HCT116 (cell line): ENCODE measurements at regions not wholly inside any gene's neighbourhood (a gene's known extent, or its start where the extent isn't known, plus 50 kb on each side); places are given as distances from the start of the nearest gene placed in this dataset.

Experiments used
- ATAC-seq: fragments of 200-7000 bp; cut with Tn5 transposase; 2 replicates; pipeline ENCODE4 v1.9.1; 2020; ENCODE audit warnings: mild to moderate bottlenecking, moderate library complexity
- BruUV-seq: library from RNA; stranded (reverse); fragments of 400-500 nt; replicated peaks from 2 replicates; lab custom pipeline; 2021; lab: Mats Ljungman, UMichigan
- CTCF ChIA-PET: fragments of 300-600 bp; sonication (Branson Sonifier 250); formaldehyde crosslinking; loops from one replicate; lab custom pipeline; 2021; ENCODE audit warnings: antibody characterized with exemption; lab: Charles Lee
- POLR2A ChIA-PET: fragments of 300-600, 350-600 bp; sonication (Branson Sonifier 250); formaldehyde crosslinking; loops from one replicate; lab custom pipeline; 2021; ENCODE audit warnings: antibody characterized with exemption; lab: Charles Lee
- RAD21 ChIA-PET, 2 experiments: fragments of 300-600 bp; sonication (Branson Sonifier 250); formaldehyde crosslinking; loops; one replicate each; lab custom pipeline; 2023; ENCODE audit warnings: low total read pairs in 2 of 2; ENCODE audit not compliant: uncharacterized antibody in 2 of 2, unreplicated experiment in 2 of 2, low non-redundant PET in 1 of 2; lab: Charles Lee
- DNase-seq: peaks from one replicate; pipeline ENCODE4 v3.0.0-alpha.2; 2010; ENCODE audit warnings: low read depth, low spot score
- H2AFZ ChIP-seq: fragments of 200-600 bp; shearing (Covaris generic), sonication (generic); 2 replicates; pipeline ENCODE4 v1.6.1; 2017; ENCODE audit warnings: low read depth, mixed run types, mixed read lengths, antibody characterized with exemption, low read length; ENCODE audit not compliant: poor library complexity, severe bottlenecking
- H3K27ac ChIP-seq: 2 replicates; pipeline ENCODE4 v1.5.1; 2012; ENCODE audit warnings: low read depth, low read length
- H3K27me3 ChIP-seq: fragments of 200-600 bp; sonication (generic); 2 replicates; pipeline ENCODE4 v1.6.1; 2016; ENCODE audit warnings: mixed run types, low read length, mixed read lengths; ENCODE audit not compliant: insufficient read depth
- H3K36me3 ChIP-seq, 2 experiments: fragments of 200-500 bp in 1 of 2; fragments of 200-600 bp in 1 of 2; sonication (Bioruptor generic) in 1 of 2; sonication (generic) in 1 of 2; 2 replicates each; pipeline versions ENCODE4 v1.5.1 to v1.6.1; 2014 to 2016; ENCODE audit warnings: low read length in 2 of 2, inconsistent platforms in 1 of 2, mixed read lengths in 1 of 2, mixed run types in 1 of 2; ENCODE audit not compliant: insufficient read depth in 2 of 2, control insufficient read depth in 1 of 2
- H3K4me1 ChIP-seq, 2 experiments: fragments of 200-600 bp in 1 of 2; sonication (generic) in 1 of 2; 2 replicates each; pipeline versions ENCODE4 v1.5.1 to v1.6.1; 2012 to 2017; ENCODE audit warnings: low read length in 2 of 2, inconsistent platforms in 1 of 2, mild to moderate bottlenecking in 1 of 2, mixed read lengths in 1 of 2, mixed run types in 1 of 2, moderate library complexity in 1 of 2; ENCODE audit not compliant: insufficient read depth in 2 of 2, control insufficient read depth in 1 of 2
- H3K4me2 ChIP-seq: fragments of 200-600 bp; sonication (generic); 2 replicates; pipeline ENCODE4 v1.6.1; 2017; ENCODE audit warnings: mixed run types, low read length, mixed read lengths
- H3K4me3 ChIP-seq, 2 experiments: fragments of 200-600 bp in 1 of 2; sonication (generic) in 1 of 2; replicated peaks in 1 of 2; 2 replicates each; pipeline ENCODE4 v1.5.1; 2011 to 2016; ENCODE audit warnings: low read length in 2 of 2, control low read depth in 1 of 2, low read depth in 1 of 2, mild to moderate bottlenecking in 1 of 2, mixed read lengths in 1 of 2, mixed run types in 1 of 2
- H3K79me2 ChIP-seq: fragments of 200-600 bp; sonication (generic); 2 replicates; pipeline ENCODE4 v1.6.1; 2017; ENCODE audit warnings: mild to moderate bottlenecking, mixed run types, low read length, moderate library complexity, mixed read lengths; ENCODE audit not compliant: insufficient read depth
- H3K9ac ChIP-seq: fragments of 200-600 bp; sonication (generic); 2 replicates; pipeline ENCODE4 v1.6.1; 2016; ENCODE audit warnings: low read length, mixed read lengths
- H3K9me2 ChIP-seq: fragments of 200-600 bp; sonication (generic), shearing (Covaris generic); 2 replicates; pipeline ENCODE4 v1.6.1; 2017; ENCODE audit warnings: mixed run types, mild to moderate bottlenecking, moderate library complexity; ENCODE audit not compliant: insufficient read depth
- H3K9me3 ChIP-seq, 2 experiments: fragments of 200-500 bp in 1 of 2; fragments of 200-600 bp in 1 of 2; sonication (Bioruptor generic) in 1 of 2; sonication (generic) in 1 of 2; 2 replicates each; pipeline ENCODE4 v1.6.1; 2014 to 2017; ENCODE audit warnings: low read length in 2 of 2, mixed read lengths in 2 of 2, inconsistent platforms in 1 of 2, low read depth in 1 of 2, mild to moderate bottlenecking in 1 of 2, mixed run types in 1 of 2, moderate library complexity in 1 of 2; ENCODE audit not compliant: control insufficient read depth in 1 of 2, insufficient read depth in 1 of 2
- H4K20me1 ChIP-seq: fragments of 200-600 bp; sonication (generic), shearing (Covaris generic); 2 replicates; pipeline ENCODE4 v1.6.1; 2017; ENCODE audit warnings: mixed run types, mild to moderate bottlenecking, moderate library complexity; ENCODE audit not compliant: insufficient read depth
- ATF3 ChIP-seq: IDR thresholded peaks from 2 replicates; pipeline ENCODE4 v1.6.1; 2012
- CBX3 ChIP-seq: IDR thresholded peaks from 2 replicates; pipeline ENCODE4 v1.6.1; 2012; ENCODE audit warnings: low read depth
- CEBPB ChIP-seq: IDR thresholded peaks from 2 replicates; pipeline ENCODE4 v1.6.1; 2012; ENCODE audit warnings: low read depth
- CTCF ChIP-seq, 3 experiments: fragments of 200-600 bp in 1 of 3; sonication (generic) in 1 of 3; IDR thresholded peaks in 2 of 3; conservative IDR thresholded peaks in 1 of 3; 2 replicates each; pipeline ENCODE4 v1.5.1; 2012 to 2017; ENCODE audit warnings: low read depth in 2 of 3, low read length in 2 of 3, antibody characterized with exemption in 1 of 3, borderline replicate concordance in 1 of 3, control low read depth in 1 of 3, mild to moderate bottlenecking in 1 of 3, mixed read lengths in 1 of 3, mixed run types in 1 of 3, moderate library complexity in 1 of 3; ENCODE audit not compliant: insufficient read depth in 1 of 3
- ELF1 ChIP-seq: IDR thresholded peaks from 2 replicates; pipeline ENCODE4 v1.6.1; 2012; ENCODE audit warnings: low read depth, borderline replicate concordance
- SIN3A ChIP-seq: IDR thresholded peaks from 2 replicates; pipeline ENCODE4 v1.6.1; 2012; ENCODE audit warnings: low read depth
- SP1 ChIP-seq: IDR thresholded peaks from 2 replicates; pipeline ENCODE4 v1.6.1; 2012; ENCODE audit warnings: low read depth
- TCF7L2 ChIP-seq: IDR thresholded peaks from 2 replicates; pipeline ENCODE4 v1.7.0; 2011; ENCODE audit warnings: borderline replicate concordance, inconsistent platforms; ENCODE audit not compliant: insufficient read depth, insufficient read length; ENCODE audit errors: extremely low read depth
- ZNF274 ChIP-seq: fragments of 200-500 bp; sonication (Bioruptor generic); IDR thresholded peaks from 2 replicates; pipeline ENCODE4 v1.6.1; 2014; ENCODE audit warnings: mild to moderate bottlenecking, low read depth, low read length, inconsistent platforms
- intact Hi-C: fragments of 100-400 bp; cut with micrococcal nuclease; formaldehyde crosslinking; loops from 2 replicates; pipeline ENCODE4 v1.10.0; 2022
- TF ChIP-seq, protein P1 (sequence below): IDR thresholded peaks from 2 replicates; pipeline ENCODE4 v1.6.1; 2012; ENCODE audit warnings: low read depth
- TF ChIP-seq, protein P2 (sequence below): IDR thresholded peaks from 2 replicates; pipeline ENCODE4 v1.6.1; 2011; ENCODE audit warnings: mild to moderate bottlenecking, low read length, moderate library complexity; ENCODE audit not compliant: insufficient replicate concordance; ENCODE audit errors: extremely low read depth

DNA sequence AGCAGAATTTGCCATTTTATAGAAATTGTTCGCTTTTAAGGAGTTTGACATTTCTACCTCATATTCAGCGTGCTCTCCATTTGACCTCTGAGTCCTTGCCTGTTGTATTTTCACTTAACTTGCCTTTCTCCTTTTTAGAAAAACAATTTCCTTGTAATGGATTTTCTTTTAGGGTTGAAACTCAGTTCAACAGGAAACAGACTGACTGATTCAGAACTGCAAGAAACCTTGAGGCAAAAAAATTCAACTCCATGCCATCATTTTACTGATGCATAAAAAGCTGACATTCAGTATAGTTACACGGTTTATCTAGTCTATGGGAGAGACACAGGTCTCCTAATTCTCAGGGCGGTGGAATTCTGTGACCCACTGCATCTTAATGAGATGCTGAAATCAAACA lies 59.8 kb downstream of the MRPS30 start:
- H3K9me2 ChIP-seq = no peaks in the 10 kb centered on the region
- no peaks in the 10 kb centered on the region for H3K79me2 ChIP-seq
- ATAC-seq (no peak), DNase-seq (no peak)
- POLR2A ChIA-PET = no interaction called here
- H4K20me1 ChIP-seq = no peaks in the 10 kb centered on the region
- H3K4me3 ChIP-seq = no peak overlapping the region
- H3K36me3 ChIP-seq = peaks cover 0 to 2% of the 10 kb centered on the region in 2 experiments; a peak in 1 of 4 replicates
- H3K9me3 ChIP-seq = no peaks in the 10 kb centered on the region
- no peak overlapping the region for H3K27ac ChIP-seq
- intact Hi-C loops = no loop called here
- H3K27me3 ChIP-seq = no peaks in the 10 kb centered on the region
- BruUV-seq = no TSS peak
- H3K4me2 ChIP-seq = no peak overlapping the region
- peaks cover 0 to 5% of the 10 kb centered on the region in 2 experiments; a peak in 1 of 4 replicates for H3K4me1 ChIP-seq
- RAD21 ChIA-PET = no interaction called here
- CTCF ChIA-PET = no interaction called here
- peak overlapping the region; percentile 3 for H2AFZ ChIP-seq
- no peak for TF ChIP-seq SIN3A
- TF ChIP-seq ATF3 = no peak
- TF ChIP-seq, protein P1, sequence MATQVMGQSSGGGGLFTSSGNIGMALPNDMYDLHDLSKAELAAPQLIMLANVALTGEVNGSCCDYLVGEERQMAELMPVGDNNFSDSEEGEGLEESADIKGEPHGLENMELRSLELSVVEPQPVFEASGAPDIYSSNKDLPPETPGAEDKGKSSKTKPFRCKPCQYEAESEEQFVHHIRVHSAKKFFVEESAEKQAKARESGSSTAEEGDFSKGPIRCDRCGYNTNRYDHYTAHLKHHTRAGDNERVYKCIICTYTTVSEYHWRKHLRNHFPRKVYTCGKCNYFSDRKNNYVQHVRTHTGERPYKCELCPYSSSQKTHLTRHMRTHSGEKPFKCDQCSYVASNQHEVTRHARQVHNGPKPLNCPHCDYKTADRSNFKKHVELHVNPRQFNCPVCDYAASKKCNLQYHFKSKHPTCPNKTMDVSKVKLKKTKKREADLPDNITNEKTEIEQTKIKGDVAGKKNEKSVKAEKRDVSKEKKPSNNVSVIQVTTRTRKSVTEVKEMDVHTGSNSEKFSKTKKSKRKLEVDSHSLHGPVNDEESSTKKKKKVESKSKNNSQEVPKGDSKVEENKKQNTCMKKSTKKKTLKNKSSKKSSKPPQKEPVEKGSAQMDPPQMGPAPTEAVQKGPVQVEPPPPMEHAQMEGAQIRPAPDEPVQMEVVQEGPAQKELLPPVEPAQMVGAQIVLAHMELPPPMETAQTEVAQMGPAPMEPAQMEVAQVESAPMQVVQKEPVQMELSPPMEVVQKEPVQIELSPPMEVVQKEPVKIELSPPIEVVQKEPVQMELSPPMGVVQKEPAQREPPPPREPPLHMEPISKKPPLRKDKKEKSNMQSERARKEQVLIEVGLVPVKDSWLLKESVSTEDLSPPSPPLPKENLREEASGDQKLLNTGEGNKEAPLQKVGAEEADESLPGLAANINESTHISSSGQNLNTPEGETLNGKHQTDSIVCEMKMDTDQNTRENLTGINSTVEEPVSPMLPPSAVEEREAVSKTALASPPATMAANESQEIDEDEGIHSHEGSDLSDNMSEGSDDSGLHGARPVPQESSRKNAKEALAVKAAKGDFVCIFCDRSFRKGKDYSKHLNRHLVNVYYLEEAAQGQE = no peak
- no peak for TF ChIP-seq ZNF274
- no peak for TF ChIP-seq ELF1
- TF ChIP-seq CTCF (IDR thresholded peaks at IDR 0.05 in 2 of 3, conservative IDR thresholded peaks at IDR 0.05 in 1 of 3; ENCODE audit: borderline replicate concordance in 1 of 3, insufficient read depth in 1 of 3, low read depth in 2 of 3, low read length in 2 of 3) = no peak
- no peak for TF ChIP-seq SP1
- TF ChIP-seq CEBPB = no peak
- no peak for TF ChIP-seq CBX3
- TF ChIP-seq TCF7L2 = no peak
- TF ChIP-seq, protein P2, sequence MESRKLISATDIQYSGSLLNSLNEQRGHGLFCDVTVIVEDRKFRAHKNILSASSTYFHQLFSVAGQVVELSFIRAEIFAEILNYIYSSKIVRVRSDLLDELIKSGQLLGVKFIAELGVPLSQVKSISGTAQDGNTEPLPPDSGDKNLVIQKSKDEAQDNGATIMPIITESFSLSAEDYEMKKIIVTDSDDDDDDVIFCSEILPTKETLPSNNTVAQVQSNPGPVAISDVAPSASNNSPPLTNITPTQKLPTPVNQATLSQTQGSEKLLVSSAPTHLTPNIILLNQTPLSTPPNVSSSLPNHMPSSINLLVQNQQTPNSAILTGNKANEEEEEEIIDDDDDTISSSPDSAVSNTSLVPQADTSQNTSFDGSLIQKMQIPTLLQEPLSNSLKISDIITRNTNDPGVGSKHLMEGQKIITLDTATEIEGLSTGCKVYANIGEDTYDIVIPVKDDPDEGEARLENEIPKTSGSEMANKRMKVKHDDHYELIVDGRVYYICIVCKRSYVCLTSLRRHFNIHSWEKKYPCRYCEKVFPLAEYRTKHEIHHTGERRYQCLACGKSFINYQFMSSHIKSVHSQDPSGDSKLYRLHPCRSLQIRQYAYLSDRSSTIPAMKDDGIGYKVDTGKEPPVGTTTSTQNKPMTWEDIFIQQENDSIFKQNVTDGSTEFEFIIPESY = no peak
- no peak overlapping the region for H3K9ac ChIP-seq
